GM12872 (cell line): ENCODE measurements at regions not wholly inside any gene's neighbourhood (a gene's known extent, or its start where the extent isn't known, plus 50 kb on each side); places are given as distances from the start of the nearest gene placed in this dataset.

Experiments used
- CTCF ChIP-seq: IDR thresholded peaks from 3 replicates; pipeline ENCODE4 v1.5.1; 2011; ENCODE audit warnings: low read depth, mild to moderate bottlenecking, low read length, moderate library complexity; ENCODE audit not compliant: insufficient read depth

- no peak for TF ChIP-seq CTCF
Observed at GRCh38 chr3:116639641-116640040, 69.9 kb upstream of the TUSC7 start.

- no peak for TF ChIP-seq CTCF
Observed at GRCh38 chr3:116640109-116640508, 69.5 kb upstream of the TUSC7 start.

- no peak for TF ChIP-seq CTCF
Observed at GRCh38 chr3:116643001-116643400, 66.6 kb upstream of the TUSC7 start.

- no peak for TF ChIP-seq CTCF
Observed at GRCh38 chr3:116647996-116648395, 61.6 kb upstream of the TUSC7 start.
